PC-3 (cell line): ENCODE measurements at regions not wholly inside any gene's neighbourhood (a gene's known extent, or its start where the extent isn't known, plus 50 kb on each side); places are given as distances from the start of the nearest gene placed in this dataset.

Source experiments
- CTCF ChIP-seq: fragments of 300-600 bp; sonication (generic); conservative IDR thresholded peaks from 2 replicates; pipeline ENCODE4 v1.5.1; 2017; ENCODE audit warnings: antibody characterized with exemption, low read depth, mild to moderate bottlenecking, low read length
- EZH2 ChIP-seq: fragments of 300-600 bp; sonication (generic); IDR thresholded peaks from one replicate; pipeline ENCODE4 v1.6.1; 2017; ENCODE audit warnings: antibody characterized with exemption, mild to moderate bottlenecking, low read length; ENCODE audit not compliant: unreplicated experiment
- EZH2phosphoT487 ChIP-seq: fragments of 300-600 bp; sonication (generic); IDR thresholded peaks from 2 replicates; pipeline ENCODE4 v1.6.1; 2018; ENCODE audit warnings: mild to moderate bottlenecking, antibody characterized with exemption, low read length, borderline replicate concordance

DNA sequence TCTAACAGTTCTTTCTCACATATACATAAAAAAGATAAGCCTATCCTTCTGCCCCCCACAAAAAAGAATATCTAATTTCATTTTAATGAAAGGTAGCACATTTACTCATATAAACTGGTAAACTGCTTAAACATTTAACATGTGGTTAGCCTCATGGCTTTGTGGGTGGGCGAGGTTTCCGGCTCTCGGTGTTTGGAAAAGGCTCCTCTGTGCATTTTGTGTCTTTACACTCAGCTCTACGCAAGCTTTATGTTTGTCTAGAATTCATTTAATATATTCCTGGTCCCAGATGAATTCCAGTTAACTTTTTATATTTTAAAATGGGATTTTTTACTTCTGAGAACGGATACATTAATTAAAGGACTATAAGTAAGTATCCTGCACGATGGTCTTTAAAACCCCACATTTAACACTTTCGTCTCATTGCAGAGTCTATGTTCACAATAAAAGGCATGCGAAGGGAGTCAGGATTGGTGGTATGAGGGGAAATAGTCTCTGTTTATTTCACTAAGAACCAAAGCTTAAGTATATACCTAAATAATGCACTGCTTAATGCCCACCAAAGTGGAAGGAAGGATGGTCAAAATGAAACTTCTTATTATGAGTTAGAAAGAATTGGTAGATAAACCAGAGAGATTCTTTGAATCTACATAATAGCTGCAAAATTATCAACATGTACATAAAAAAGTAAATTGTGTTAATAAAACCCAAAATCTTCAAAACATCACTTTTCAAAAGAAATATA lies 197.2 kb downstream of the CRPPA start:
- TF ChIP-seq CTCF (no peak), EZH2 (no peak), EZH2phosphoT487 (no peak)
